ENCODE measurements at regions not wholly inside any gene's neighbourhood (a gene's known extent, or its start where the extent isn't known, plus 50 kb on each side); places are given as distances from the start of the nearest gene placed in this dataset.

DNA sequence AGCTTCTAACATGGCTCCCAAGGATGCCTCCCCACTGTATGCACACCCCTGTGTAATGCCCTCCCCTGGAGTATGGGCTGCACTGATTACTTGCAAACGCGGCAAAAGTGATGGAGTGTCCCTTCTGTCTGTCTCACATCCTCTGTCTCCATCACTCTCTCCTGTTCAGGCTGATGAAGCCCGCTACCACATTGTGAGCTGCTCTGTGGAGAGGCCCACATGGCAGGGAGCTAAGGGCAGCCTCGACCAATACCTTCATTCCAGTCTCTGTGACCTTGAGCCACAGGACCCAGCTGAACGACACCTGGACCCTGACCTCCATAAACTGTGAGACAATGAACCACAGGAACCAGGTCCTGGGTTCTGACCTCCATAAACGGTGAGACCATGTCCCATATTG, 154.1 kb upstream of the ETV3 start:
- no peak for DNase-seq (ENCODE audit: low read depth)

DNA sequence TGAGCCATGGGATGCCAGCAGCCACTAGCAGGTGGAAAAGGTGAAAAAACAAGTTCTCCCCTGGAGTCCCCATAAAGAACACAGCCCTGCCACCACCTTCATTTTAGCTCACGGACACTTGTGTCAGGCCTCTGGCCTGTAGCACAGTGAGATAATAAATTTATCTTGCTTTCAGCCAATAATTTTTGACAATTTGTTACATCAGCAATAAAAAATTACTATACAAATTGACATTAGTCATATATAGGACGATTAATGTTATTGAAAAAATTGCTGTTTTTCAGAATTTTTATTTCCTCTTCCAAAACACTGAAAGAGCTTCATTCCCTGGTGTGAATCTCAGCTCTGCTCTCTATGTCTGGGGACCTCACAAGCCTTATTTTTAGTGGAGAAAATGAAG, 152.9 kb upstream of the ETV3 start:
- DNase-seq (ENCODE audit: low read depth): no peak

DNA sequence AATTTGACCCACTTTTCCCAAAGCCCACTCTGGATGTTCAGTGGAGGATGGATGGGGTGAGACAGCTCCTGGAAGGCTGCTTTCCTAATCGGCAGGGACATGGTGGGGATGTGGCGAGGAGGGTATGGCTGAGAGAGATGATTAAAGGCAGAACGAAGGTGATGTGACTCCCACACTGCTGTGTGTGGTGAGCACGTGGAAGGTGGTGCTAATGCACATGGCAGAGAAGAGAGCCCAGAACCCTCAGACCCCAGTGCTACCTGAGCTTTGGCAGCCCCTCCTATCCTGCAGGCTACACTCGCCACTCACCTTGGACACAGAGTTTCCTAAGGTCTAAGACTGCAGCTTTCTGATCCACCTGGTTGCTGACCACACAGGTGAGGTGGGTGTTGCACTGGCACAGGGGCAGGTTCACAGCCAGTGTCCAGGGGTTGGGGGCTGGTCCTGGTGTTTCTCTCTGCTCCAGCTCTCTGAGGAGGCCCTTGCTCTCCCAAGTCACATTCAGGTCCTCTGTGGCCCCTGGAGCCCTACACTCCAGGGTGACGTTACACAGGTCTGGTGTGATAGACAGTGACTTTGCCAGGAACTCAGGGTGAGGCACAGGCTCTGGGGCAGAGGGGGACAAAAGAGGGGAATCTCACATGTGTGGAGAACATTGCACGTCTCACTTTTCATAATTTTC, 151.4 kb upstream of the ETV3 start:
- no peak for DNase-seq (ENCODE audit: low read depth)

DNA sequence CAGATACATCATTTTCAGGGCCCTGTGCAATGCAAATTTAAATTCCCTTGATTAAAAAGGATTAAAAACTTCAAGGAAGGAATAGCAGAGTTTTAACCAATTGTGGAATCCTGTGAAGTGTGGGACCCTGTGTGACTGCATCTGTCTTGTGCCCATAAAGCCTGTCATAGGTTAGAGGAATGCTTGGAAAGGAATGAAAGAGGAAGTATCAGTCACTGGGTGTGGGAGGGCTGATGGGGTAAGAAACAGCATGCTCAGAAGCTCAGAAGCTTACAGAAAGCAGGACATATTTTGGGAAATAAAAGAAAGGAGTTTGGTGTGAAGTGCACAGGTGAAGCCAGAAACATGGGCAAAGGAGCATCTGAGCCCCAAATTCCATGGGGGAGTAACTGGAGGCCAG, 150.8 kb upstream of the ETV3 start:
- no peak for DNase-seq (ENCODE audit: low read depth)

DNA sequence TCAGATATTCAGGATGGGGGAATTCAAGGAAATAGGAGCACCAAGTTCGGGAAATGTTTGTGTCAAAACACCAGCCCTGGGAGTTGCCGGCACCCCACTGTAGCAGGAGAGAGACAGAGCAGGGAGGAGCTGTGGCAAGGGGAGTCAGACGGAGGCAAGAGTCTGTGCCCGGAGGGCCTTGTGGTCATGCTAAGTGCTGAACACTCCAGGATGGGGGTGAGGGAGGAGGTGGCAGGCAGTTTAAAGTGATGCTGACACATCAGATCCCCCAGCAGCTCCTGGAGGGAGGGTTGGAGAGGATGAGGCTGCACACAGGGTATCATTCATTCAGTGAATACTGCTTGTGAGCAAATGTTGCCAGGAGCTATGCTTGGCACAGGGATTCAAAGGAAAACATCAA, 150.3 kb upstream of the ETV3 start:
- no peak for DNase-seq (ENCODE audit: low read depth)

DNA sequence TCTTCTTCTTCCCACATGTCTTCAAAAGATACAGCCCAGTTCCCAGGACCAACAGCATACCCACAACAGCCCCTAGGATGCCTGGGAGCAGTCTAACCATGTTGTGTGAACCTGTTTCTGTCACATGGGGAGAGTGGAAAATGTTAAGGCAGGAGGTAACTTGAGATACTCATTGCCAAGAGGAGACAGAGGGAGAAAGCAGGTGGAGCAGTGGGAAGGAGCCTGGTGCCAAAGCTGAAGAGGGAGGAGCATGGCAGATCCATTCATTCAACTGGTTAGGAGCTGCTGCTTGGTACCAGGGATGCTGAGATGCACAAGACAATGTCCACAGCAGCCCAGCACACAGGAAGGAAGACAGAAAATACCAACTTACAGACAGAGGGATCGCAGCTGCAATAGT, 149.8 kb upstream of the ETV3 start:
- DNase-seq (ENCODE audit: low read depth): no peak

DNA sequence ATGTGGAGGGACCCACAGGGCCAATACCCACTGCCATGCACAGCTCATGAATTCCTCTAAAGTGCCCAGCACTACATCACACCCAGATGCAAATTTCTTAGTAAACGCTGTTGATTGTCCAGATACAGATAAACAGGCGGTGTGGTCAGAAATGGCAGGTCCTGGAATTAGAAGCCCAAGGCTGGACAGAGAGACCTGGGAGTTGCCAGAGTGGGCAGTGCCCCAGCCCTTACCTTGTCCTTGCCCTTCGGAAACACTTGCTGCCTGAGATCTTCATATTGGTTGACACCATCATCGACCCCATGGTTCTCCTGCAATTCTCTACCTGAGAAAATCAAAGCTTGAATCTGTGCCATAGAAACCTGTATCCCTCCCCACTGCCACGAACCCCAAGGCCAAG, 149.3 kb upstream of the ETV3 start:
- no peak for DNase-seq (ENCODE audit: low read depth)

DNA sequence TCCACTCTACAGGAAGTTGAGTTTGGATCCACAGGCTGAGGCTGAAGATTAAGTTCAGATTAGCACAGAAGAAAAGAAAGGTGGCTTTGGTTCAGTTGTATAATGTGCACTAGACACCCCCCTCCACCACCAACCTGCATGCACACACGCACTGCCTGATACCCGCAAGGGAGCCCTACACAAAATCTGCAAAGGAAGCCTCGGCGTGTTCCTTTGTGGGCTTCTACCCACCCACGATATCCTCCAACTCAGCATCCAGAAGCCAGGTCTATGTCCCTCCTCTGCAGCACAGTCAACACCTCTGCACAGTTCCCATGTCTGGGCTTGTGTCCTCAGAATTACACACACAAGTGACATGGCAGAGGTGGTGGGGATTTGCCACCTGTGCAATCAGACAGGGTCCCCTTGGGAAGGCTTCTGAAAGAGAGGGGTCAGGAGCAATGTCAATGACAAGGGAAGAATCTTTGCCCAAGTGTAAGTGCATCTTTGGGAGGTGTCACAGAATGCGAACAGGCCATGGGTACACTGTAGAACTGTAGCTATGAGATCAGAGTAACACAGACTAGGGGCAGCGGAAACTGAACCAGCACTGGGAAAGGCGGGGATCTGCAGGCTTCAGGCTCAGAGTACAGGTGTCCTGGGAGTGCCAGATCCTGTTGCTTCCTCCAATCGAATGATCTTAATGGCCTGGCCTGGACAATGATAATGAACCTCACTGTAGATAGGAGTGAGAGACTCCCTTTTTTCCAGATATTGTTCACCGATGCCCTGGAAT, 148.6 kb upstream of the ETV3 start:
- DNase-seq (ENCODE audit: low read depth): no peak

DNA sequence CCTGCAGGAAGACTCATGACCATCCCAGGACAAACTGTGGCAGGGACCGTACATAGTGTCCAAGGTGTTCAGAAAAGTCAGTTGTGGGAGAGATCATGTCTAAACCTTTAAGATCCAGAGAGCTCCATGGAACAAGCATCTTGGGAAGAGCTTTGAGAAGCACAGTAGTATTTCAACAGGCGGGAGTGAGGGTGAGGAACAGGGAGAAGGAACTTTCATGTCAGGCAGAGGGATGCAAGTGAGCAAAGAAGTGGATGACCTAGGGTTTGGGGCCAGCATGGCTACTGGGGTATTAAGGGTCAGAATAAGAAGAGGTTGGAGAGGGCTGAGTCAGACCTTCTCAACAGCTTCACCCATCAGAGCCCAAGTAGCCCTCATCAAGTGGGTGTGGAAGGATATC, 147.9 kb upstream of the ETV3 start:
- DNase-seq (ENCODE audit: low read depth): no peak

DNA sequence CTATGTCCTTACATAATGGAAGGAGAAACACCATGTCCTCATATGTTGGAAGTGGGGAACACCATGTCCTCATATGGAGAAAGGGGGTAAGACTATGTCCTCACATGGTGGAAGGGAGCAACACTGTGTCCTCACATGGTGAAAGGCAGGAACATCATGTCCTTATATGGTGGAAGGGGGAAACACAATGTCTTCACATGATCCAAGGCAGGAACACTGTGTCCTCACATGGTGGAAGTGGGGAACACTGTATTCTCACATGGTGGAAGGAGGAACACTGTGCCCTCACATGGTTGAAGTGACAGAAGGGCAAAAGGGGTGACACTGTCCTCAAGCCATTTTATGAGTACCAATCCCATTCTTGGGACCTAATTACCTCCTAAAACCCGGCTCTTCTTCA, 146.3 kb upstream of the ETV3 start:
- DNase-seq (ENCODE audit: low read depth): no peak

DNA sequence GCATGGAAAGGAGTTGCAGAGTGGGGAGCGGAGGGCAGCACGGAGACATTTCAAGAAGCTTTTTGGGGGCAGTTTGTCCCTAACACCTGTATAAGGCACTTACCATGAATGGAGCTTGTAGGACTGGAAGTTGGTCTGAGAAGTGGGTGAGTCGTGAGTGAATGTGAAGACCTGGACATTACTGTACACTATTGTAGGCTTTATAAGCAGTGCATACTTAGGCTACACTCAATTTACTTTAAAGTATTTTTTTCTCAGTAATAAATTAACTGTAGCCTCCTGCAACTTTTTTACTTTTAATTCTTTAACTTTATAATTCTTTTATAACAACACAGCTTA, 141.6 kb upstream of the ETV3 start:
- DNase-seq (ENCODE audit: low read depth): no peak

DNA sequence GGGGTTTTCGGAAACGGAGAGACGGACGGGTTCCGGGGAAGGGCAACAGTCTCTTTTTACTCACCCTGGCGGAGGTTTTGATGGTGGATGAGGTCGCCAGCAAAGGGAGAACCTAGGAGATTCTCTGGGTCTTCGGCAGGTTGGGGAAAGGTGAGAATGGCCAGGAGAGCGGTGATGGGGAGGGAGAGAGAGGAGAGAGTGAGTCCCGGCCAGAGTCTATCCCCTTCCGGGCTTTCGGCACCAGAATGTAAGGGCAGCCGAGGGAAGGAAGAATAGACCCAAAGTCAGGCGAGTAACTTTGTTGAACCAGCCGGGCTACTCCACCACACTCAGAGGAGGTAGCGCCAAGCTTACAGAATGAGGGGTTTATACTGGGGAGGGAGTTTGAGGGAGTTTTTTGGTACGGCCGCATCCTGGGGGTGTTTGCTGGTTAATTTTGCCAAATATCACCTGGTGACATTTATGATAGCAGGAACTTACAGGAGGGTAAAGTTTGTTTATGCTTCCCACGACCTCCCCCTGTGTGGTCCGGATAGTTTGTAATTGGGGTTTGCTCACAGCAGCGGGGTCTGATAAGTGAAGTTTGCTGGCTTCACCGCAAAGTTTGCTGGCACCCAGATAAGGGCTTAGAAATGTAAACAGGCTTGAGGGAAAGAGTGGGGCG, 141.1 kb upstream of the ETV3 start:
- DNase-seq (ENCODE audit: low read depth): no peak

DNA sequence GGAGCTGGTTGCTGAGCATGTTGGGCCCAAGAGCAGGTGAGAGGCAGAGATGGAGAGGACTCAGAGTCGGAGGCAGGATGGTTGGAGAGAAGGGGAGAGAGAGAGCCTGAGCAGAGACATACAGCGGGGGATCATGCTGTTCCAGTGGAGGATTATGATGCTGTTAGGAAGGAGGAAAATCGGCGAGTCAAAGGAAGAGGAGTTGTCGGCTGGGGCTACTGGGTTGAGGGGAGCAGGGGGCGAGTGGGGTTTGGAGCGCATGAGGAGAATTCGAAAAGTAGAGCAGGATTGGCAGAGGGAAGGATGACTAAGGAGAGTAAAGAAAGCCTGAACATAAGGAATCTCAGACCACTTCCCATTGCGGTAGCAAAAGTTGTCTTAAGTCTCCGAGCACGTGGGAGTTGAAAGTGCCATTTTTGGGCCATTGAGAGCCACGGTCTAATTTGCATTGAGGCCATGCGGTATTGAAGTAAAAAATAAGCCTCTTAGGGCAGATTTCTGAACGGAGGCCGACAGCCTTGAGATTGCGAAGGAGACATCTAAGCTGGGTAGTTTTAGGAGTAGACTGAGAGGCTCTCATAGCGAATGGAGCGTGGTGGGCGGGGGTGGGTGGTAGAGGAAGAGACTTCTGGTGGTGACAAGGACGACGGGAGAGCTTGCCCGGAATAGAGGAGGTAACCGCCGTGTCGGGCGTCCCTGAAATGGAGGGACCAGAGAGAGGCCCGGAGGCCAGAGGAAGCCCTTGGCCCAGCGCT, 140.4 kb upstream of the ETV3 start:
- no peak for DNase-seq (ENCODE audit: low read depth)

DNA sequence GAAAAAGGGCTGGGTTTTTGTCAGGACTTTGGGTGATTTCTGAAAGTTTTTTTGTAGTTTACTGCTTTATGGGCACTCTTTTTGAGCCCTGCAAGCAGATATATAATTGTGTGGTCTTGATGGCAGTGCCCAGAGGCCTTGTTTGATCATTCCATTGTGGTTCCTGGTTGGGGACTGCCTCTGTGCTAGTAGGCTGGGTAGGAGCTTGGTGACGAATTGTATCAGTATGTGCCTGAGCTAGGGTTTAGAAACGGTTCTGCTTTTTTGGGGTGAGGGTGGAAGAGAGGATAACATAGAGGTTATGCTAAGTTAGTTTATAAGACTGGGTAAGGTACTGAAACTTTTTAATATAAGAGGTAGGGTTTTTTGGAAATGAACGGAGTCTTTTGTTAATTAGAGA, 139.7 kb upstream of the ETV3 start:
- no peak for DNase-seq (ENCODE audit: low read depth)

DNA sequence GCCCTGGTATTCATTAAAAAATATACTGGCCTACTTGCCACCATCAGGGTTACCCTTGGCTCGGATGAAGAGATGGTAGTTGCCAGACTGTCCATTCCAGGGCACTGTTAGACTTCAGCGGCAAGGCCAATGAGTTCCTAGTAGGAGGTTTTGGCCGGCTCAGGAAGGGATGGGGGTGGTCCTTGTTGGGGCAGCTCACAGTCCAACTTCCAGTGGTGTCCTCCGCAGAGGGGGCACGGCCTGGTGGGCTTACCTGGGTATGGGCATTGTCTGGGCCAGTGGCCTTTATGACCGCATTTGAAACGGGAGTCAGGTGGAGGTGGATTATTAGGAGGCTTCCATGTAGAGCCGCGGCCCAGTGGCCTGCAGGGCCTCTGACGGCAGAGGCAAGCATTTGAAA, 139.1 kb upstream of the ETV3 start:
- DNase-seq (ENCODE audit: low read depth): no peak

DNA sequence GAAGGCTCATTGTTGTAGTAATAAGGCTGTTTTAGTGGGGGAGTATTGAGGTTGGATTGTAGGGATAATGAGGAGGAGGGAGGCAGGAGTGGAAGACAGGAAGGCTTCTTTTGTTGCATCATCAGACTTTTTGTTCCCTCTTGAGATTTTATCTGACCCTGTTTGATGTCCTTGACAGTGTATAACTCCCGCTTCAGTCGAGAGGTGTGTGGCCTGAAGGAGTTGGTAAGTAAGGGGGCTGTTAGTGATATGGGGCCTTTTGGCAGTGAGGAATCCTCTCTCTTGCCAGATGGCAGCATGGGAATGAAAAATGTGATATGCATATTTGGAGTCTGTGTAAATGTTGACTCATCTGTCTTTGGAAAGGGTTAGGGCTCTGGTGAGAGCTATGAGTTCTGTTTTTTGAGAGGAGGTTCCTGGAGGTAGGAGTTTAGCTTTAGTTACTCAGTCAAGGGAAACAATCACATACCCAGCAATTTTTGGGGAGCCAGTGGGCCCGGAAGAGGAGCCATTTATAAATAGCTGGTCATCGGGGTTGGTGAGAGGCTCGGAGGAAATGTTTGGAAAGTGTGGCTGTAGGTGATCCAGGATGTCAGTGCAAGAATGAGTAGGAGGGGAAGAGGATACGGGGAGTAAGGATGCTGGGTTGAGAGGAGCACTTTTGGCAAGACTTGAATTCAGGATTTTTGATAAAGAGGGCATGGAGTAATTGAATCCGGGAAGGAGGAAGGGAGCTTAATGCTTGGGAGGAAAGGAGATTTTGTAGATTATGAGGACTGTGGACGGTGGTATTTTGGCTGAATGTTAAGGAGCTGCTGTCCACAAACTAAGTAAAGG, 136.7 kb upstream of the ETV3 start:
- DNase-seq (ENCODE audit: low read depth): no peak

DNA sequence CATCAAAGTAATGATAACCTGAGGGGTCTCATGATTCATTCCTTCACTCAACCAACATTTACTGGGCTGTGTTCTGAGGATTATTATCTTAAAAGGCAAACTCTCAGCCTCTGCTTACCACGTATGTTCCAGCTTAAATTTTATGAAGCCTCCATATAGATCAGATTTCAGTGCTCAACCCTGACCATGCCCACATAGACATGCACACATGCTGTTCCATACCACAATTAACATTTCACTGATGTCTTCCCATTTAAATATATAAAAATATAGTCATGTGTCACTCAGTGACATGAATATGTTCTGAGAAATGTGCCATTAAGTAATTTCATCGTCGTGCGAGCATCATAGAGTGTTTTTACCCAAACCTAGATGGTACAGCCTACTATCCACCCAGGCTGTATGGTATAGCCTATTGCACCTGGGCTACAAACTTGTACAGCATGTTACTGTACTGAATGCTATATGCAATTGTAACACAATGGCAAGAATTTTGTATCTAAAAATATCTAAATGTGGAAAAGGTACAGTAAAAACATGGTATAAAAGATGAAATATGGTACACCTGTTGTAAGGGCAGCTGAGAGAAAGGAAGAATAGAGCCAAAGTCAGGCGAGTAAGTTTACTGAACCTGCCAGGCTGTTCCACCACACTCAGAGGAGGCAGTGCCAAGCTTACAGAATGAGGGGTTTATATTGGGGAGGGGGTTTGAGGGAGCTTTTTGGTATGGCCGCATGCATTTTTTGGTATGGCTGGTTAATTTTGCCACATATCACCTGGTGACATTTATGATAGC, 134.7 kb upstream of the ETV3 start:
- no peak for DNase-seq (ENCODE audit: low read depth)

DNA sequence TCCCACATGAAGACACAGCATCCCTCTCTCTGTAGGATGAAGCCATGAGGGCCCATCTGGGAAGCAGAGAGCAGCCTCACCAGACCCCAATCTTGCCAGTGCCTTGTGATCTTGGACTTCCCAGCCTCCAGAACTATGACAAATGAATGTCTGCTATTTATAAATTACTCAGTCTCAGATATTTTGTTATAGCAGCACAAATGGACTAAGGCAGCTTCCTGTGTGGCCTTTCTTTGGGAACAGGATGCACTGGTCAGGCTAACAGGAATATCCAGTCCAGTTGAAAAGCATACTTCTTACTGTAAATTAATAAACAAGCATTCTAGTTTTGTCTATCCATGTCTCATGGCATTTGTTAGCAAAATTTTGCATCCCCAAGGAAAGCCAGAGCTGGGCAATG, 134.1 kb upstream of the ETV3 start:
- DNase-seq (ENCODE audit: low read depth): no peak

DNA sequence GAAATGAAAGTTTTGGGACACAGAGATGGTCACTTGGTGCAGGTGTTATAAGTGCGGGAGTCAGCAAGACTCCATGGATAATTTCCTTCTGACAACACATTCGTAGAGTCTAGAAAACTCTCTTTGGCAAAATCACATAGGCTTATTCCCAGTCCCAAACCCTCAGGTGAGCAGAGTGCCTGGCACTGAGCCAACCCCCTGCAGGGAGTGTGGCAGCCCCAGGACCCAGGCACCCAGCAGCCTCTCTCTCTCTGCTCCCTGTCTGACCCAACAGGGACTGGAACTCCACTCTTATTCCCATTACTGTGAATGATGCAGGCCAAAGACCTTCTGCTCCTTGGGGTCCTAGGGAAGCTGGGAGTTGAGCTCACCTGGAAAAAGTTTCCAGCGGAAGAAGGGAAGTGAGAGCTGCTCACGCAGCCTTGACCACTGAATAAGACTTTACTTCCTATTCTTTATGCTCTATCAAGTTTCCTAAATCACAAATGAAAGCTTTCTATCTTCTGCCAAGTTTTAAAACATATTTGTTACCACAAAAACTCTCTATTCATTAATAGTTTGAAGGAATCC, 132.6 kb upstream of the ETV3 start:
- no peak for DNase-seq (ENCODE audit: low read depth)

DNA sequence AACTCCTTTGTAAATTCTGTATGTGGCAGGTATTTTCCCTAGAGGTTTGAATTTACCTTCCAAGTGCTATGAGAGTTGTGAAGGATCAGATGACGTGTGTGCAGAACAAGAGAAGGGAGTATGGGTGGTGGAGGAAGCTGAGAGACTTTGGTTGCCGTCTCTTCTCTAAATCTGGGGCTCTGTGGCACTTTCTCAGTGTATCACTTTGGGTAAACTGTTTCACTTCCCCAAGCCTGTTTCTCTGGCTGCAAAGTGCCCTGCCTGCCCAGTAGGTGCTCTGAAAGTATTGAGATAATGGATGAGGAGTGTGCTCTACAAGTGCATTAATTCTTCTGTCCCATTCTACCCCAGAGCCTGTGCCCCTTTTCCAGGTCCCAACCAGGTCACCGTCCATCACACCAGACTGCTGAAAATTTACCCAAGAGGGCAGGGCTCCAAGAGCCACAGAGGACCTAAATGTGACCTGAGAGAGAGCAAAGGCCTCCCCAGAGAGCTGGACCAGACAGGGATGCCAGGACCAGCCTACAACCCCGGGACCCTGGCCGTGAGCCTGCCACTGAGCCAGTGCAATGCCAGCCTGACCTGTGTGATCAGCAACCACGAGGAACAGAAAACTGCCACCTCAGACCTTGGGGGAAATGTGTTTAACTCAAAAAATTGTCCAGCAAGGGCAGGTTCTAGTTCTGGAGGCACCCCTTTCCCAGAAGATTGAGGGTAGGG, 131.6 kb upstream of the ETV3 start:
- no peak for DNase-seq (ENCODE audit: low read depth)

Measured in T follicular helper cell (primary cell).